ENCODE measurements at regions not wholly inside any gene's neighbourhood (a gene's known extent, or its start where the extent isn't known, plus 50 kb on each side); places are given as distances from the start of the nearest gene placed in this dataset.

DNA sequence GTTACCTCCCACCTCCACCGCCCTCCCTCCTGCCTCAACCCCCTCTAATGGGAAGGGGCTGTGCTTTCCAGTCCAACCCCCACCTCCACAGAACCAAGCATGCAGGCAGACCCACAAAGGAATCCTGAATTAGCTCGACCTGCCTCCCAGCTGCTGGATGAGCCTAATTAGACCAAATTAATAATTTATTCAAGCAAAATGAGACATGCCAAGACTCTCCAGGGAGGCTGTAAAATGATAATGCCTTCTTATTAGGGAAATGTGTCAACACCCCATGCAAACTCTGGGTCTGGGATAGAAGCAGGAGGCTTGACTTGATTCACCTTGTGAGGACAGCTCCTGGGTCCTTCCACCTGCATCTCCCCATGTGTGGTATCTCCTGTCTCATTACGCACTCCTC, 59.4 kb upstream of the HMGXB4 start (continued):
- TF ChIP-seq MXI1 (IDR thresholded peaks at IDR 0.05; ENCODE audit: low read depth, low read length) (no peak), NFIC (IDR thresholded peaks at IDR 0.05; ENCODE audit: borderline replicate concordance) (no peak), RAD21 (IDR thresholded peaks at IDR 0.05; ENCODE audit: low read length) (no peak), YY1 (IDR thresholded peaks at IDR 0.05; ENCODE audit: low read depth) (no peak), GABPA (IDR thresholded peaks at IDR 0.05; ENCODE audit: low read depth) (no peak), EP300 (IDR thresholded peaks at IDR 0.05; ENCODE audit: borderline replicate concordance in 1 of 2, low read depth in 1 of 2, low read length in 1 of 2) (no peak)

- H3K27ac ChIP-seq (ENCODE audit: low read depth in 2 of 2, low read length in 1 of 2) = no peak overlapping the region
- no peaks in the 10 kb centered on the region for H3K27me3 ChIP-seq (ENCODE audit: insufficient read depth)
- no peak overlapping the region for H3K9ac ChIP-seq
- WGBS (ENCODE audit: low lambda C conversion rate) = 24% methylated on average over 4 of the region's 4 CpGs
- CTCF ChIA-PET = no interaction called here
- DNase-seq = no peak
- H3K9me3 ChIP-seq = no peaks in the 10 kb centered on the region
- no peaks in the 10 kb centered on the region for H3K9me2 ChIP-seq
- no peaks in the 10 kb centered on the region for H3K36me3 ChIP-seq (replicated peaks in 1 of 2; ENCODE audit: control insufficient read depth in 1 of 2, insufficient read depth in 2 of 2, low read length in 1 of 2)
- no peak overlapping the region for H2AFZ ChIP-seq (ENCODE audit: low read depth)
- no peaks in the 10 kb centered on the region for H3F3A ChIP-seq (replicated peaks; ENCODE audit: insufficient read depth)
- no peaks in the 10 kb centered on the region for H4K20me1 ChIP-seq (ENCODE audit: insufficient read depth)
- POLR2A ChIA-PET = no interaction called here
- no peak overlapping the region for H3K4me3 ChIP-seq (ENCODE audit: low read depth in 2 of 2, low read length in 1 of 2)
- H3K79me2 ChIP-seq (ENCODE audit: insufficient read depth) = no peaks in the 10 kb centered on the region
- TF ChIP-seq NFIC (IDR thresholded peaks at IDR 0.05; ENCODE audit: borderline replicate concordance) = no peak
- no peak for TF ChIP-seq TAF1 (IDR thresholded peaks at IDR 0.05; ENCODE audit: borderline replicate concordance, low read depth, low read length)
- TF ChIP-seq RFX5 (IDR thresholded peaks at IDR 0.05; ENCODE audit: low read length) = no peak
- no peak for TF ChIP-seq ZBTB33 (IDR thresholded peaks at IDR 0.05; ENCODE audit: borderline replicate concordance, low read depth)
- TF ChIP-seq USF1 (IDR thresholded peaks at IDR 0.05; ENCODE audit: borderline replicate concordance, low read depth) = no peak
- TF ChIP-seq RAD21 (IDR thresholded peaks at IDR 0.05; ENCODE audit: low read length) = no peak
- no peak for TF ChIP-seq EZH2phosphoT487 (IDR thresholded peaks at IDR 0.05; ENCODE audit: borderline replicate concordance, low read depth)
- TF ChIP-seq TCF12 (IDR thresholded peaks at IDR 0.05) = no peak
- no peak for TF ChIP-seq ELF1 (IDR thresholded peaks at IDR 0.05)
- TF ChIP-seq SIN3A (IDR thresholded peaks at IDR 0.05; ENCODE audit: borderline replicate concordance, low read depth, low read length) = no peak
- no peak for TF ChIP-seq POLR2AphosphoS5 (IDR thresholded peaks at IDR 0.05; ENCODE audit: low read depth, low read length)
- TF ChIP-seq EP300 (IDR thresholded peaks at IDR 0.05; ENCODE audit: borderline replicate concordance in 1 of 2, low read depth in 1 of 2, low read length in 1 of 2) = no peak
- no peaks in the 10 kb centered on the region for H3K4me1 ChIP-seq (ENCODE audit: control insufficient read depth in 1 of 2, insufficient read depth in 2 of 2, low read depth in 1 of 2, low read length in 1 of 2)
- H3K4me2 ChIP-seq = no peak overlapping the region
These were observed 58.6 kb upstream of the HMGXB4 start for GRCh38 chr22:35198738-35199137.

- TF ChIP-seq TEAD4 (IDR thresholded peaks at IDR 0.05; ENCODE audit: borderline replicate concordance, insufficient read depth) = no peak
- TF ChIP-seq, protein P1, sequence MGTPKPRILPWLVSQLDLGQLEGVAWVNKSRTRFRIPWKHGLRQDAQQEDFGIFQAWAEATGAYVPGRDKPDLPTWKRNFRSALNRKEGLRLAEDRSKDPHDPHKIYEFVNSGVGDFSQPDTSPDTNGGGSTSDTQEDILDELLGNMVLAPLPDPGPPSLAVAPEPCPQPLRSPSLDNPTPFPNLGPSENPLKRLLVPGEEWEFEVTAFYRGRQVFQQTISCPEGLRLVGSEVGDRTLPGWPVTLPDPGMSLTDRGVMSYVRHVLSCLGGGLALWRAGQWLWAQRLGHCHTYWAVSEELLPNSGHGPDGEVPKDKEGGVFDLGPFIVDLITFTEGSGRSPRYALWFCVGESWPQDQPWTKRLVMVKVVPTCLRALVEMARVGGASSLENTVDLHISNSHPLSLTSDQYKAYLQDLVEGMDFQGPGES (IDR thresholded peaks at IDR 0.05; ENCODE audit: low read depth, low read length) = no peak
- TF ChIP-seq RFX5 (IDR thresholded peaks at IDR 0.05; ENCODE audit: low read length) = no peak
- no peak for TF ChIP-seq CHD2 (IDR thresholded peaks at IDR 0.05; ENCODE audit: low read length, partially characterized antibody)
- CTCF ChIA-PET = interaction anchor here (1.5 to 2.4 kb wide), 2 partner anchors 17 to 29 kb away, joined by 3 to 7 read pairs; no protein-coding TSS in a partner anchor
- DNase-seq = no peak
- H3K9ac ChIP-seq = no peak overlapping the region
- POLR2A ChIA-PET = no interaction called here
- no peaks in the 10 kb centered on the region for H3K79me2 ChIP-seq (ENCODE audit: insufficient read depth)
- H3K27me3 ChIP-seq (ENCODE audit: insufficient read depth) = no peaks in the 10 kb centered on the region
- no peaks in the 10 kb centered on the region for H3K4me1 ChIP-seq (ENCODE audit: control insufficient read depth in 1 of 2, insufficient read depth in 2 of 2, low read depth in 1 of 2, low read length in 1 of 2)
- H3K4me3 ChIP-seq (ENCODE audit: low read depth in 2 of 2, low read length in 1 of 2) = no peak overlapping the region
- H3F3A ChIP-seq (replicated peaks; ENCODE audit: insufficient read depth) = no peaks in the 10 kb centered on the region
- H3K9me2 ChIP-seq = no peaks in the 10 kb centered on the region
- H3K36me3 ChIP-seq (replicated peaks in 1 of 2; ENCODE audit: control insufficient read depth in 1 of 2, insufficient read depth in 2 of 2, low read length in 1 of 2) = no peaks in the 10 kb centered on the region
- no peaks in the 10 kb centered on the region for H4K20me1 ChIP-seq (ENCODE audit: insufficient read depth)
- no peaks in the 10 kb centered on the region for H3K9me3 ChIP-seq
- H3K4me2 ChIP-seq = no peak overlapping the region
- no peak overlapping the region for H2AFZ ChIP-seq (ENCODE audit: low read depth)
- H3K27ac ChIP-seq (ENCODE audit: low read depth in 2 of 2, low read length in 1 of 2) = no peak overlapping the region
These were observed 54.9 kb upstream of the HMGXB4 start for GRCh38 chr22:35202376-35202775.

Measured in SK-N-SH (cell line).